ENCODE measurements at regions not wholly inside any gene's neighbourhood (a gene's known extent, or its start where the extent isn't known, plus 50 kb on each side); places are given as distances from the start of the nearest gene placed in this dataset.

- no peak overlapping the region for H3K27ac ChIP-seq
- no peak for TF ChIP-seq ZFX (IDR thresholded peaks at IDR 0.05; ENCODE audit: borderline replicate concordance)
- no peak for TF ChIP-seq CTCF (IDR thresholded peaks at IDR 0.05)
Measured at GRCh38 chr5:133700251-133700650, 87.9 kb upstream of the FSTL4 start.

DNA sequence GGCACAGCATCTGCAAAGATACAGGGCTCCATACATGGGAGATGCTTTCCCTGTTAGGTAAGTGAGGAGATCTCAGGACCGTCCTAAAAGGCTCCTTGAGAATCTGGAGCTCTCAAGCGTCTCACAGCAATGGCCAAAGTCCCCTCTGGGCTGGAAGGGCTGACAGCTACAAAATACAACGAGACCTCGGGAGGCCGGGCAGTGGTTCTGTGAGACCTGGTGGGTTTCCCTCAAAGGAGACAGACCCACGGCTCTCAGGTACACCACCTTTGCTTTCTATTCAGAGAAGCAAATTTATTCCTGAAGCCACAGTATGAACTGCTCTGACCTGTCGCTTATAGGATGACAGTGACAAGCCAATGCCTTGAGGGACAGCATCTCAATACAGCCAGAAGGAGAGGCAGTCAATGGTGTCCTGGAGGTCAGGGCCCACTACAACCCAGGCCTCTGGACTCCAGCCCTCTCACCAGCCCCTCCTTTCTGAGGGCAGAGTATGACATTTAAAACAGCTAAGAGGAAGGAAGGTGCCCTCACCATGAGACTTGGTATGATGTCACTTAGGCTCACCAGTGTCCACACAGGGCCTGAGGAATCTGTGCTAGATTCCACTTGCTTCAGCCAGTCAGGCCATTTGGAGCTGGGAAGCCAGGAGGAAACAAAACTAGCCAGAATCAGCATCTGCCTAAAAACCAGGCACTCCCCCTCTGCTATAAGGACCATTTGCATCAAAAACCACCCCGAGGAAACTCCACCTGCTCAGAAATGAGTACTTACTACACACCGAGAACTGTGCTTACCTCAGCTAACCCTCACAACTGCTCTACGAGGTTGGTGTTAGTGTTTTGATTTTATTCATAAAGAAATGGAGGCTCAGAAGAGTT, 86.5 kb upstream of the FSTL4 start:
- TF ChIP-seq ZFX (IDR thresholded peaks at IDR 0.05; ENCODE audit: borderline replicate concordance) (no peak), CTCF (IDR thresholded peaks at IDR 0.05) (no peak)
- H3K27ac ChIP-seq, result no peak overlapping the region

- no peak overlapping the region for H3K27ac ChIP-seq
- no peak for TF ChIP-seq ZFX (IDR thresholded peaks at IDR 0.05; ENCODE audit: borderline replicate concordance)
- TF ChIP-seq CTCF (IDR thresholded peaks at IDR 0.05), result no peak
Measured at GRCh38 chr5:133698259-133698554, 85.9 kb upstream of the FSTL4 start.

GRCh38 chr5:133697536-133698258, 85.4 kb upstream of the FSTL4 start:
- no peak overlapping the region for H3K27ac ChIP-seq
- TF ChIP-seq CTCF (IDR thresholded peaks at IDR 0.05), result no peak
- TF ChIP-seq ZFX (IDR thresholded peaks at IDR 0.05; ENCODE audit: borderline replicate concordance), result no peak

- no peak for TF ChIP-seq ZFX (IDR thresholded peaks at IDR 0.05; ENCODE audit: borderline replicate concordance)
- no peak for TF ChIP-seq CTCF (IDR thresholded peaks at IDR 0.05)
- H3K27ac ChIP-seq, result no peak overlapping the region
Measured at GRCh38 chr5:133696782-133697507, 84.6 kb upstream of the FSTL4 start.

DNA sequence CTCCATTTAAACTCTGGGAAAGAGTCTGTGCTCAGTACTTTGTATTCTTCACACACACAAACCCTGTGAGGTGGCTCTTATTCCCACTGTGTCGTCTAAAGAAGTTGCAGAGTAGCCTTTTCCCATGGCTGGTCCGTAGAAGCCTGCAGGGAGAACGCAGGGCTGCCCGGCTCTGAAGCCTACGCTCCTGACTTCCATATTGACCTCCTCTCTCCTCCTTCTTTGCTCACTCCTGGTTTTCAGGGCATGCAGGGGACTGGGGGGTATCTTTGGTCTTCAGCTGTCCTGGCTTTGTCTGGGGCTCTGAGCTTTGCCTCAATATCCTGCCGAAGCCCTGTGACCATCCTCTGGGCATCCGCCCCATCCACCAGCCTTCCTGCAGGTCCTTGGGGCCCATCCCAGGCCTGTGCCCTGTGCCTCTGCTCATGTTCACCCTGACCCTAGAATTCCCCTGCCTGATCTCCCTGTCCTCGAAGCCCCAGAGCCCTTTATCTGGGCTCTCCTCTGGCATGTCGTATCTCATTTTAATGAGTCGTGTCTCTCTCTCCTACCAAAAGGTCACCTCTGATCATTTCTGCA, 83.8 kb upstream of the FSTL4 start:
- no peak for TF ChIP-seq CTCF (IDR thresholded peaks at IDR 0.05)
- TF ChIP-seq ZFX (IDR thresholded peaks at IDR 0.05; ENCODE audit: borderline replicate concordance), result no peak
- H3K27ac ChIP-seq, result no peak overlapping the region
